Left ventricle myocardium inferior (tissue), 1 donor: ENCODE measurements at regions not wholly inside any gene's neighbourhood (a gene's known extent, or its start where the extent isn't known, plus 50 kb on each side); places are given as distances from the start of the nearest gene placed in this dataset.

ENCODE experiments used
- DNase-seq: peaks from one replicate; pipeline ENCODE4 v3.0.0-alpha.2; 2020
- H3K27ac ChIP-seq: fragments of 200-600 bp; replicated peaks from 2 replicates; pipeline ENCODE4 v1.8.0; 2021
- H3K27me3 ChIP-seq: fragments of 200-600 bp; 2 replicates; pipeline ENCODE4 v1.8.0; 2021; ENCODE audit warnings: low read depth
- H3K36me3 ChIP-seq: fragments of 200-600 bp; 2 replicates; pipeline ENCODE4 v1.8.0; 2021
- H3K4me1 ChIP-seq: fragments of 200-600 bp; 2 replicates; pipeline ENCODE4 v1.8.0; 2021
- H3K4me3 ChIP-seq: fragments of 200-600 bp; 2 replicates; pipeline ENCODE4 v1.8.0; 2021; ENCODE audit warnings: mild to moderate bottlenecking, moderate library complexity
- H3K9me3 ChIP-seq: fragments of 200-600 bp; replicated peaks from 2 replicates; pipeline ENCODE4 v1.8.0; 2021
- intact Hi-C: fragments of 100-400 bp; cut with micrococcal nuclease; formaldehyde crosslinking; loops from one replicate; pipeline ENCODE4 v1.11.0; 2022
- TF ChIP-seq, protein P1 (sequence below): fragments of 200-600 bp; IDR thresholded peaks from 2 replicates; pipeline ENCODE4 v1.8.0; 2021; ENCODE audit warnings: antibody characterized with exemption, mild to moderate bottlenecking, borderline replicate concordance
- donor health status: DM: no; HTN: yes; CAD: no; lungs with severe emphysema.

DNA sequence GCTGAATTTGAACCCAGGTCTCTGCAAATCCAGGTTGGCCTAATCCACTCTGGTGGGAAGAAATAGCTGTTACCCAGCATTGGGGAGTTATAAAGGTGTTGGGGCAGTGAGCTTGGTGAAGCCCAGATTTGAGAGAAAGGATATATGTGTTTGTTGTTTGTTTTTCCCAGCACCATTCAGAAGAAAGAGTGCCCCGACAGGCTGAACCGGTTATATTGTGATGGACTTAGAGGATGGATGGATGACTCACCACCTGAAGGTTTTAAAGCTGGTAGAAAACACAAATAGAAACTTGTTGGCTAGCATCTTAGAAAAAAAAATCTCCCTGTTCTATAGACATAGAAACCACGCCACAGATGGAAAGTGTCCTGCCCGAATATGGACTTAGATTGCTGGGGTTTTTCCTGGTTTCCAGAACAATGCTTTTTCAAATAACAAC, 404.6 kb downstream of the MED13L start:
- no peaks in the 10 kb centered on the region for H3K36me3 ChIP-seq
- TF ChIP-seq, protein P1, sequence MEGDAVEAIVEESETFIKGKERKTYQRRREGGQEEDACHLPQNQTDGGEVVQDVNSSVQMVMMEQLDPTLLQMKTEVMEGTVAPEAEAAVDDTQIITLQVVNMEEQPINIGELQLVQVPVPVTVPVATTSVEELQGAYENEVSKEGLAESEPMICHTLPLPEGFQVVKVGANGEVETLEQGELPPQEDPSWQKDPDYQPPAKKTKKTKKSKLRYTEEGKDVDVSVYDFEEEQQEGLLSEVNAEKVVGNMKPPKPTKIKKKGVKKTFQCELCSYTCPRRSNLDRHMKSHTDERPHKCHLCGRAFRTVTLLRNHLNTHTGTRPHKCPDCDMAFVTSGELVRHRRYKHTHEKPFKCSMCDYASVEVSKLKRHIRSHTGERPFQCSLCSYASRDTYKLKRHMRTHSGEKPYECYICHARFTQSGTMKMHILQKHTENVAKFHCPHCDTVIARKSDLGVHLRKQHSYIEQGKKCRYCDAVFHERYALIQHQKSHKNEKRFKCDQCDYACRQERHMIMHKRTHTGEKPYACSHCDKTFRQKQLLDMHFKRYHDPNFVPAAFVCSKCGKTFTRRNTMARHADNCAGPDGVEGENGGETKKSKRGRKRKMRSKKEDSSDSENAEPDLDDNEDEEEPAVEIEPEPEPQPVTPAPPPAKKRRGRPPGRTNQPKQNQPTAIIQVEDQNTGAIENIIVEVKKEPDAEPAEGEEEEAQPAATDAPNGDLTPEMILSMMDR = no peak
- DNase-seq = no peak
- peaks cover 11% of the 10 kb centered on the region for H3K9me3 ChIP-seq
- H3K27me3 ChIP-seq = peaks cover 11% of the 10 kb centered on the region
- H3K27ac ChIP-seq = no peak overlapping the region
- H3K4me1 ChIP-seq = peaks cover 31% of the 10 kb centered on the region
- intact Hi-C loops = no loop called here
- H3K4me3 ChIP-seq = no peak overlapping the region

- Histone ChIP-seq H3K27me3 (peaks cover 11% of the 10 kb centered on the region), H3K4me3 (no peak overlapping the region), H3K36me3 (no peaks in the 10 kb centered on the region), H3K4me1 (peaks cover 31% of the 10 kb centered on the region), H3K27ac (no peak overlapping the region), H3K9me3 (peaks cover 7% of the 10 kb centered on the region)
- no peak for DNase-seq
- TF ChIP-seq, protein P1 = no peak
- intact Hi-C loops = no loop called here
Observed at GRCh38 chr12:115872212-115872611, 405.3 kb downstream of the MED13L start.

GRCh38 chr12:115871714-115872113, 405.8 kb downstream of the MED13L start:
- DNase-seq = no peak
- intact Hi-C loops = no loop called here
- H3K4me3 ChIP-seq = no peak overlapping the region
- TF ChIP-seq, protein P1 = peak; percentile 64
- no peaks in the 10 kb centered on the region for H3K36me3 ChIP-seq
- peaks cover 11% of the 10 kb centered on the region for H3K27me3 ChIP-seq
- H3K4me1 ChIP-seq = peaks cover 31% of the 10 kb centered on the region
- peaks cover 2% of the 10 kb centered on the region for H3K9me3 ChIP-seq
- peak overlapping the region; percentile 42 for H3K27ac ChIP-seq

DNA sequence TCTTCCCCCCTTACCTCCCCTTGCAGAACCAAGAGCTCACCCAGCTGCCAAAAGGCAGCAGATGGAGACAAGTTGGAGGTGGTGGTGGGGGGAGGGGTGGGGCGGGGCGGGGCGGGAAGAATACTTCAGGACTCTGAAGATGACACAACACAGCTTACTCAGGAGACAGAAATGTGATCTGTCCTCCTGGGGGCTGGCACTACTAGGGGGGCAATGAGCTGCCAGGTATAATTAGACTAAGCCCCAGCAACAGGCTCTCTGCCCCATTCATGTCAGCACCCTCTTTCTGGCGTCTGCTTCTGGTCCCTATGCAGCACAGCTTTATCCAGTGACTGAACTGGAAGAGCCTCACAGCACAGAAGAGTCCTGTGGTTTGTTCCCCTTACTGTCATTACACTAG, 407.0 kb downstream of the MED13L start:
- intact Hi-C loops = no loop called here
- H3K36me3 ChIP-seq = no peaks in the 10 kb centered on the region
- TF ChIP-seq, protein P1 = no peak
- no peaks in the 10 kb centered on the region for H3K9me3 ChIP-seq
- peak overlapping the region; percentile 66 for H3K27ac ChIP-seq
- H3K4me1 ChIP-seq = peaks cover 31% of the 10 kb centered on the region
- no peak overlapping the region for H3K4me3 ChIP-seq
- peaks cover 11% of the 10 kb centered on the region for H3K27me3 ChIP-seq
- peak; percentile 47 for DNase-seq

DNA sequence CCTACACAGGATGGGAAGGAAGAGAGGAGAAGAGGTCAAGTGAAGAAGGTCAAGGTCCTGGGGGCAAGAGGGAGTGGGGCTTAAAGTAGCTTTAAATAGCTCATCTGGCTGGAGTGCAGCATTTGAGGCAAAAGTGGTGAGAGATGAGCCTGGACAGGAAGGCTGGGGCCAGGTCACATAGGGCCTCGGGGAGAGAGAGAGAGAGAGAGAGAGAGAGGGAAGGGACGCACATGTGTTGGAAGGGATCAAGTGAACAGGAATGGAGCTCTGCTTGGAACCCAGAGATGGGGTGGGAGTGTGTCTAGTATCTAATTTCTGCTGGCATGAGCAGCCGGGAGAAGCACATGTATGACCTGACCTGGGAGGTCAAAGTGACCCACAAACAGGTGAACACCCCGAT, 407.5 kb downstream of the MED13L start:
- DNase-seq = no peak
- TF ChIP-seq, protein P1 = no peak
- intact Hi-C loops = no loop called here
- H3K36me3 ChIP-seq = no peaks in the 10 kb centered on the region
- peaks cover 11% of the 10 kb centered on the region for H3K27me3 ChIP-seq
- no peak overlapping the region for H3K4me3 ChIP-seq
- peak overlapping the region; percentile 66 for H3K27ac ChIP-seq
- H3K4me1 ChIP-seq = peaks cover 31% of the 10 kb centered on the region
- H3K9me3 ChIP-seq = no peaks in the 10 kb centered on the region
